ENCODE measurements at regions not wholly inside any gene's neighbourhood (a gene's known extent, or its start where the extent isn't known, plus 50 kb on each side); places are given as distances from the start of the nearest gene placed in this dataset.

DNA sequence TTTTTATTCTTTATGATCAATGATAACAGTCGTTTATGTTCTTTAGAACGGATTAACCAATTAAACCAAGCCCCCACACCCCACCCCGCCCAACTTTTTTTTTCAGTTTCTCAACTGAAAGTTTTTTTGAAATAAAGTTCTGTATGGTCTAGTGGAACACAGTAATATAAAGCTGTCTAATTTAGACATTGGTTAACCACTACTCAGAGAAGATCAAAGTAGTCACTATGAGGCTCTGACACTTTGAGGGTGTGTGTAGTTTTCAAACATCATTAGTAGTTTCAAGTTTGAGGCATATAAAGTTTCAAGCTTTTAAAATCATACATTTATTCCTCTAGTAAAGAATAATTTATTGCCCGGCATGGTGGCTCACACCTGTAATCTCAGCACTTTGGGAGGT, 413.2 kb downstream of the EFNB2 start:
- TF ChIP-seq CTCF (IDR thresholded peaks at IDR 0.05) (no peak), POLR2AphosphoS5 (IDR thresholded peaks at IDR 0.05) (no peak), POLR2A (IDR thresholded peaks at IDR 0.05) (no peak)
- H3K9me3 ChIP-seq, result no peaks in the 10 kb centered on the region
- H3K27ac ChIP-seq, result no peak overlapping the region
- intact Hi-C loops (cut with DNase I; ENCODE audit: low total_unique reads), result no loop called here
- H3K36me3 ChIP-seq, result no peaks in the 10 kb centered on the region
- no peak overlapping the region for H3K4me3 ChIP-seq
- H3K27me3 ChIP-seq, result no peaks in the 10 kb centered on the region
- H3K4me1 ChIP-seq, result no peaks in the 10 kb centered on the region
- DNase-seq (ENCODE audit: low spot score in 2 of 2), result no peak

- TF ChIP-seq POLR2A (IDR thresholded peaks at IDR 0.05) (no peak), CTCF (IDR thresholded peaks at IDR 0.05) (no peak)
- intact Hi-C loops (cut with DNase I; ENCODE audit: low total_unique reads), result no loop called here
- no peaks in the 10 kb centered on the region for H3K27me3 ChIP-seq
Observed at GRCh38 chr13:106121173-106121754, 414.2 kb downstream of the EFNB2 start.

GRCh38 chr13:106118996-106119395, 416.5 kb downstream of the EFNB2 start:
- DNase-seq (ENCODE audit: low spot score in 2 of 2), result no peak
- intact Hi-C loops (cut with DNase I; ENCODE audit: low total_unique reads), result no loop called here
- H3K4me3 ChIP-seq, result peak overlapping the region in 2 of 3 donors; percentile 24 to 43
- TF ChIP-seq POLR2A (IDR thresholded peaks at IDR 0.05), result no peak
- TF ChIP-seq CTCF (IDR thresholded peaks at IDR 0.05), result no peak
- no peak for TF ChIP-seq POLR2AphosphoS5 (IDR thresholded peaks at IDR 0.05)
- no peaks in the 10 kb centered on the region for H3K4me1 ChIP-seq
- no peak overlapping the region for H3K27ac ChIP-seq
- H3K9me3 ChIP-seq, result no peaks in the 10 kb centered on the region
- no peaks in the 10 kb centered on the region for H3K27me3 ChIP-seq
- H3K36me3 ChIP-seq, result no peaks in the 10 kb centered on the region

More at GRCh38 chr13:106121173-106121754, 414.2 kb downstream of the EFNB2 start:
- Histone ChIP-seq H3K4me1 (no peaks in the 10 kb centered on the region), H3K27ac (no peak overlapping the region), H3K9me3 (no peaks in the 10 kb centered on the region), H3K36me3 (no peaks in the 10 kb centered on the region), H3K4me3 (no peak overlapping the region)
- no peak for DNase-seq (ENCODE audit: low spot score in 2 of 2)

- Histone ChIP-seq H3K4me1 (no peaks in the 10 kb centered on the region), H3K4me3 (no peak overlapping the region), H3K27ac (no peak overlapping the region), H3K27me3 (no peaks in the 10 kb centered on the region), H3K9me3 (no peaks in the 10 kb centered on the region), H3K36me3 (no peaks in the 10 kb centered on the region)
- no peak for DNase-seq (ENCODE audit: low spot score in 2 of 2)
- TF ChIP-seq POLR2A (IDR thresholded peaks at IDR 0.05) (no peak), CTCF (IDR thresholded peaks at IDR 0.05) (no peak), POLR2AphosphoS5 (IDR thresholded peaks at IDR 0.05) (no peak)
- intact Hi-C loops (cut with DNase I; ENCODE audit: low total_unique reads), result no loop called here
Observed at GRCh38 chr13:106118050-106118449, 417.4 kb downstream of the EFNB2 start.

- no peak for TF ChIP-seq CTCF (IDR thresholded peaks at IDR 0.05)
- no peak for TF ChIP-seq POLR2A (IDR thresholded peaks at IDR 0.05)
- TF ChIP-seq POLR2AphosphoS5 (IDR thresholded peaks at IDR 0.05), result no peak
- no peaks in the 10 kb centered on the region for H3K9me3 ChIP-seq
- DNase-seq (ENCODE audit: low spot score in 2 of 2), result no peak
- intact Hi-C loops (cut with DNase I; ENCODE audit: low total_unique reads), result no loop called here
- H3K36me3 ChIP-seq, result no peaks in the 10 kb centered on the region
- no peak overlapping the region for H3K4me3 ChIP-seq
- no peaks in the 10 kb centered on the region for H3K27me3 ChIP-seq
- H3K4me1 ChIP-seq, result no peaks in the 10 kb centered on the region
- no peak overlapping the region for H3K27ac ChIP-seq
Observed at GRCh38 chr13:106117640-106118039, 417.8 kb downstream of the EFNB2 start.

Measured in breast epithelium (tissue), 4 donors.